ENCODE measurements at regions not wholly inside any gene's neighbourhood (a gene's known extent, or its start where the extent isn't known, plus 50 kb on each side); places are given as distances from the start of the nearest gene placed in this dataset.

DNA sequence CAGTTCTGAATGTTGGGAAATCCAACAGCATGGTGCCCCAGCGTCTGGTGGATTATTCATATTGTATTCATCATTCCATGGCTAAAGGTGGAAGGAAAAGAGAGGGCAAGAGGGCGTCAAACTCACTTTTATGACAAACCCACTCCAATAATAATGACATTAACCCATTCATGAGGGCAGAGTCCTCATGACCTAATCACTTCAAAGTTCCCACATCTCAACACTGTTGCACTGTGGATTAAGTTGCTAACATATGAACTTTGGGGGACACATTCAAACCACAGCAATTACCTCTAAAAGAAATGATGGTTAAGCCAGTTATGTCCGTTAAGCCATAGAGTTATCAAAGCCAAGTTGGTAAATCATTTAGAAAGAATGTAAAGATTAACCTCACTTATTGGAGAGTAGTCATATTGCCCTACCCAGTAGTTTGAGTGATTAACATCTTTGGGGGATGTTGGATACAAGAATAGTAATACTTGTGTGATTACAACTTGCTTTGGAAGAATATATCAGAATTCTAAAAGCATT, 212.4 kb upstream of the FLRT2 start:
- TF ChIP-seq, protein P1, sequence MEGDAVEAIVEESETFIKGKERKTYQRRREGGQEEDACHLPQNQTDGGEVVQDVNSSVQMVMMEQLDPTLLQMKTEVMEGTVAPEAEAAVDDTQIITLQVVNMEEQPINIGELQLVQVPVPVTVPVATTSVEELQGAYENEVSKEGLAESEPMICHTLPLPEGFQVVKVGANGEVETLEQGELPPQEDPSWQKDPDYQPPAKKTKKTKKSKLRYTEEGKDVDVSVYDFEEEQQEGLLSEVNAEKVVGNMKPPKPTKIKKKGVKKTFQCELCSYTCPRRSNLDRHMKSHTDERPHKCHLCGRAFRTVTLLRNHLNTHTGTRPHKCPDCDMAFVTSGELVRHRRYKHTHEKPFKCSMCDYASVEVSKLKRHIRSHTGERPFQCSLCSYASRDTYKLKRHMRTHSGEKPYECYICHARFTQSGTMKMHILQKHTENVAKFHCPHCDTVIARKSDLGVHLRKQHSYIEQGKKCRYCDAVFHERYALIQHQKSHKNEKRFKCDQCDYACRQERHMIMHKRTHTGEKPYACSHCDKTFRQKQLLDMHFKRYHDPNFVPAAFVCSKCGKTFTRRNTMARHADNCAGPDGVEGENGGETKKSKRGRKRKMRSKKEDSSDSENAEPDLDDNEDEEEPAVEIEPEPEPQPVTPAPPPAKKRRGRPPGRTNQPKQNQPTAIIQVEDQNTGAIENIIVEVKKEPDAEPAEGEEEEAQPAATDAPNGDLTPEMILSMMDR (IDR thresholded peaks at IDR 0.05) = no peak
- no peak for TF ChIP-seq EP300 (IDR thresholded peaks at IDR 0.05)

All from upper lobe of left lung (tissue), 4 donors.